ENCODE measurements at regions not wholly inside any gene's neighbourhood (a gene's known extent, or its start where the extent isn't known, plus 50 kb on each side); places are given as distances from the start of the nearest gene placed in this dataset.

- TF ChIP-seq CTCF (IDR thresholded peaks at IDR 0.05) = no peak
- no peak for TF ChIP-seq POLR2A (IDR thresholded peaks at IDR 0.05)
These were observed 516.7 kb upstream of the MIR17HG start for GRCh38 chr13:90830782-90831181.

Data from thyroid gland (tissue), 4 donors.